K562 (cell line): ENCODE measurements at regions not wholly inside any gene's neighbourhood (a gene's known extent, or its start where the extent isn't known, plus 50 kb on each side); places are given as distances from the start of the nearest gene placed in this dataset.

Experiments
- ATAC-seq: fragments of 200-7000 bp; cut with Tn5 transposase; 3 replicates; pipeline ENCODE4 v1.9.1; 2020; ENCODE audit warnings: moderate library complexity
- BruUV-seq: library from RNA; stranded (reverse); fragments of 400-500 nt; replicated peaks from 2 replicates; lab custom pipeline; 2021; lab: Mats Ljungman, UMichigan
- CTCF ChIA-PET: fragments of 300-600 bp; formaldehyde crosslinking; extraction: SDS; loops from one replicate; lab custom pipeline; 2021; ENCODE audit warnings: low intra/inter-chr PET ratio; lab: Yijun Ruan, JAX
- POLR2A ChIA-PET: fragments of 300-600, 350-650 bp; sonication (Branson Sonifier 250); formaldehyde crosslinking; extraction: SDS; loops from one replicate; lab custom pipeline; 2021; ENCODE audit warnings: antibody characterized with exemption, inconsistent platforms; lab: Yijun Ruan, JAX
- DNase-seq, 4 experiments: peaks; one replicate each; pipeline versions ENCODE4 v3.0.0 to v3.0.0-alpha.2; 2011 to 2018; ENCODE audit warnings: low spot score in 3 of 4, mixed read lengths in 3 of 4; ENCODE audit errors: extremely low read depth in 1 of 4
- FAIRE-seq: peaks from 2 replicates; lab custom pipeline; 2011; peaks lifted over from hg19 to GRCh38; lab: Jason Lieb, UNC
- H2AFZ ChIP-seq: 2 replicates; pipeline ENCODE4 v1.6.0; 2011; ENCODE audit warnings: low read depth, low read length, control low read depth, inconsistent platforms
- H3K27ac ChIP-seq: fragments of 200-600 bp; 3 replicates; pipeline ENCODE4 v1.8.0; 2011; ENCODE audit warnings: low read depth, mild to moderate bottlenecking, control low read depth, inconsistent platforms, low read length, moderate library complexity, mixed read lengths; ENCODE audit errors: extremely low read depth
- H3K27me3 ChIP-seq, 2 experiments: fragments of 300-600 bp in 1 of 2; 2 replicates in 1 of 2; 3 replicates in 1 of 2; pipeline versions ENCODE4 v1.6.0 to v1.8.0; 2011; ENCODE audit warnings: inconsistent platforms in 2 of 2, low read length in 2 of 2, mild to moderate bottlenecking in 1 of 2, mixed read lengths in 1 of 2, moderate library complexity in 1 of 2; ENCODE audit not compliant: control insufficient read depth in 2 of 2, insufficient read depth in 2 of 2
- H3K36me3 ChIP-seq: fragments of 300-600 bp; 3 replicates; pipeline ENCODE4 v1.8.0; 2011; ENCODE audit warnings: mild to moderate bottlenecking, low read length, inconsistent platforms; ENCODE audit not compliant: control insufficient read depth, insufficient read depth
- H3K4me1 ChIP-seq, 2 experiments: fragments of 200-600 bp in 1 of 2; replicated peaks in 1 of 2; 2 replicates in 1 of 2; 3 replicates in 1 of 2; pipeline versions ENCODE4 v1.5.1 to v1.8.0; 2011; ENCODE audit warnings: inconsistent platforms in 2 of 2, low read length in 2 of 2, mild to moderate bottlenecking in 1 of 2, mixed read lengths in 1 of 2, moderate library complexity in 1 of 2; ENCODE audit not compliant: control insufficient read depth in 2 of 2, insufficient read depth in 2 of 2
- H3K4me2 ChIP-seq: 2 replicates; pipeline ENCODE4 v1.6.1; 2011; ENCODE audit warnings: low read length, control low read depth, inconsistent platforms, mixed read lengths; ENCODE audit not compliant: insufficient read depth
- H3K4me3 ChIP-seq: fragments of 200-600 bp; sonication (generic), shearing (Covaris generic); 2 replicates; pipeline ENCODE4 v1.5.1; 2016; ENCODE audit warnings: control low read depth, inconsistent platforms
- H3K79me2 ChIP-seq: fragments of 200-600 bp; 3 replicates; pipeline ENCODE4 v1.8.0; 2011; ENCODE audit warnings: low read length, inconsistent platforms; ENCODE audit not compliant: control insufficient read depth, insufficient read depth
- H3K9ac ChIP-seq, 2 experiments: 2 replicates each; pipeline versions ENCODE4 v1.6.0 to v1.6.1; 2011; ENCODE audit warnings: low read depth in 2 of 2, low read length in 2 of 2, control low read depth in 1 of 2, inconsistent platforms in 1 of 2, mild to moderate bottlenecking in 1 of 2, mixed read lengths in 1 of 2; ENCODE audit not compliant: insufficient read depth in 1 of 2
- H3K9me1 ChIP-seq: one replicate; pipeline ENCODE4 v1.6.0; 2011; ENCODE audit warnings: inconsistent platforms, mild to moderate bottlenecking, low read length, moderate library complexity; ENCODE audit not compliant: control insufficient read depth, insufficient read depth
- H3K9me3 ChIP-seq: replicated peaks from 2 replicates; pipeline ENCODE4 v1.5.1; 2011; ENCODE audit warnings: low read depth, low read length, inconsistent platforms; ENCODE audit not compliant: control insufficient read depth, insufficient read depth
- H4K20me1 ChIP-seq: replicated peaks from 2 replicates; pipeline ENCODE4 v1.6.1; 2011; ENCODE audit warnings: low read length, inconsistent platforms, mixed read lengths; ENCODE audit not compliant: control insufficient read depth, insufficient read depth
- ARID1B ChIP-seq: fragments of 450-650 bp; IDR thresholded peaks from 2 replicates; pipeline ENCODE4 v1.6.1; 2016; ENCODE audit warnings: antibody characterized with exemption, mild to moderate bottlenecking, inconsistent platforms
- BACH1 ChIP-seq: fragments of 200-800 bp; sonication (Bioruptor generic); IDR thresholded peaks from 2 replicates; pipeline ENCODE4 v1.6.1; 2016; ENCODE audit warnings: missing genetic modification characterization, missing compliant biosample characterization
- CBX2 ChIP-seq: fragments of 200-600 bp; sonication (generic); IDR thresholded peaks from one replicate; pipeline ENCODE4 v1.6.1; 2012; ENCODE audit warnings: mild to moderate bottlenecking, low read length, inconsistent platforms; ENCODE audit not compliant: insufficient read depth, poor library complexity, severe bottlenecking
- CBX5 ChIP-seq: IDR thresholded peaks from 2 replicates; pipeline ENCODE4 v1.6.1; 2014; ENCODE audit warnings: low read depth, borderline replicate concordance
- HMGN3 ChIP-seq: IDR thresholded peaks from 2 replicates; pipeline ENCODE4 v1.6.1; 2011; ENCODE audit warnings: borderline replicate concordance, low read depth, mild to moderate bottlenecking, mixed read lengths, low read length; ENCODE audit not compliant: insufficient read length; ENCODE audit errors: extremely low read depth
- MXI1 ChIP-seq: IDR thresholded peaks from 2 replicates; pipeline ENCODE4 v1.6.1; 2011; ENCODE audit warnings: low read depth, mild to moderate bottlenecking, improper control_type of control experiment, low read length
- SMARCC2 ChIP-seq: fragments of 450-650 bp; IDR thresholded peaks from 2 replicates; pipeline ENCODE4 v1.6.1; 2017; ENCODE audit warnings: antibody characterized with exemption, moderate library complexity, mild to moderate bottlenecking, low read depth
- XRCC3 ChIP-seq: fragments of 450-650 bp; IDR thresholded peaks from 2 replicates; pipeline ENCODE4 v1.6.1; 2017; ENCODE audit warnings: mild to moderate bottlenecking, moderate library complexity
- ZNF263 ChIP-seq: sonication (generic); formaldehyde crosslinking; IDR thresholded peaks from 2 replicates; pipeline ENCODE4 v1.8.0; 2022; ENCODE audit warnings: mild to moderate bottlenecking, missing genetic modification reagents, borderline replicate concordance
- WGBS: fragments of 100-300 bp; shearing (Covaris generic); methylation state at CpG from one replicate; pipeline ENCODE4 v1.1.6; 2016; ENCODE audit warnings: low coverage, mixed read lengths; ENCODE audit not compliant: insufficient coverage; ENCODE audit errors: missing lambda C conversion rate; 5-methylcytosine and 5-hydroxymethylcytosine counted together
- in situ Hi-C: fragments of 300-500 bp; cut with MboI; formaldehyde crosslinking; loops from 4 replicates; pipeline ENCODE4 v1.15.0; 2018; ENCODE audit warnings: inconsistent platforms, mixed read lengths
- intact Hi-C: fragments of 100-400 bp; cut with micrococcal nuclease; formaldehyde crosslinking; loops from 2 replicates; pipeline ENCODE4 v1.14.2; 2022
- TF ChIP-seq, protein P1 (sequence below): fragments of 250-450 bp; sonication (Bioruptor Pico); IDR thresholded peaks from 2 replicates; pipeline ENCODE4 v1.4.0; 2020; ENCODE audit warnings: mild to moderate bottlenecking, moderate library complexity
- TF ChIP-seq, protein P2 (sequence below): sonication (generic); formaldehyde crosslinking; IDR thresholded peaks from 2 replicates; pipeline ENCODE4 v1.8.0; 2023; ENCODE audit warnings: mild to moderate bottlenecking, missing genetic modification reagents

DNA sequence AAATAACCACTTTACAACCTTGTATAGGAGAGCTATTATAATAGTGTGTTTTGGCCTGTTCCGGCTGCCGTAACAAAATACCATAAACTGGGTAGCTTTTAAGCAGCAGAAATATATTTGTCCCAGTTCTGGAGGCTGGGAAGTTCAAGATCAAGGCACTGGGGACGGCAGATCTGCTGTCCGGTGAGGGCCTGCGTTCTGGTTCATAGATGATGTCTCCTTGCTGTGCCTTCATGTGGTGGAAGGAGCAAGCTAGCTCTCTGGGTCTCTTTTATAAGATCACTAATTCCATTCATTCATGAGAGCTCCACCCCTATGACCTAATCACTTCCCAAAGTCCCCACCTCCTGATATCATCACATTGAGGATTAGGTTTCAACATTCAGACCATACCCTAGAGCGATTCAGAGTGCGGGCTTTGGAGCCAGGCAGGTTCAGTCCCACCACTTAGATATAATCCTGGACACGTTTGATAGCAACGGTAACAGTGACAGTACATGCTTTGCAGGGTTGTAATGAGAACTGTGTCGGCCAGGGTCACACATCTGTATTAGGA lies 76.2 kb upstream of the ZFHX3 start (continued):
- no peak for TF ChIP-seq CBX2
- no peak for TF ChIP-seq XRCC3
- no peak for TF ChIP-seq ZNF263 (CRISPR knock-in tag)
- TF ChIP-seq ARID1B, result no peak

DNA sequence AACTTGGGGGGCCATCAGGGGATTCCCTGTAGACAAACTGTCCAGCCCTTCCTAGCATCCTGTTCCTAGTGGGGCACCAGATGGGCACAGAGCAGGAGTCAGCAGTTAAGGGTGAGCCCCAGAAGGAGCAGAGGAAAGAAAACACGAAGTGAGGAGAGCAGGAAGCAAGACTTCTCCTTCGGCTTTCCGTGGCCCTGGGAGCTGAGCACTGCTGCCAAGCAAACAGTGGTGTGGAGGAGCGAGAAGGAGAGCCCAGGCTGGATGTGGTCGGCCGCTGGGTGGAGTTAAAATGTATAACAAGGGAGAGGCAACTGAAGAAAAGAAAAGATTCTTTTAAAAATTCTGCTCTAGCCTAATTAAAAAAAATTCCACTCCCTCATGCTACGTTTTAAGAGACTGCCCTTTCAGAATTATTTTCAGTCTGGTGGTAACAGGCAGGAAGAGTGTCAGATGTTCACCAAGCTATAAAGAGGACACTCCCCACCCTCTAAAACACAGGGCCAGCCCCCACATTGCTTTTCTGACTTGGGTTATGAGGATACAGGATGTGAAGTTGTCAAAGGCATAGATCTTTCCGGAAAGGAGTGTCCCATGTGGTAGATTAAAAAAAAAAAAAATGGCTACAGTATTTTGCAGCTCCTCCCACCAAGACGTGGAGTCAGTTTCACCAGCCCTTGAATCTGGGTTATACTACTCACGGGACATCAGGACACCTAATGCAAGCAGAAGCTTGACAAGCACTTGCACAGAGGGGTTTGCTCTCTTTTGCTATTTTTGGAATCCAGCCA lies 74.9 kb upstream of the ZFHX3 start:
- BruUV-seq, result no TSS peak
- intact Hi-C loops (no loop called here), in situ Hi-C loops (no loop called here)
- no peak for ATAC-seq
- Histone ChIP-seq H3K9ac (no peak overlapping the region), H3K9me3 (no peaks in the 10 kb centered on the region), H3K4me3 (no peak overlapping the region), H3K27me3 (peaks cover 0 to 10% of the 10 kb centered on the region in 2 experiments; a peak in 2 of 5 replicates), H3K9me1 (no peaks in the 10 kb centered on the region), H3K4me1 (no peaks in the 10 kb centered on the region), H3K36me3 (no peaks in the 10 kb centered on the region), H3K4me2 (no peak overlapping the region), H2AFZ (no peak overlapping the region), H3K79me2 (no peaks in the 10 kb centered on the region), H3K27ac (no peak overlapping the region), H4K20me1 (no peaks in the 10 kb centered on the region)
- no peak for DNase-seq
- WGBS, result 0% methylated on average over 10 of the region's 10 CpGs
- CTCF ChIA-PET, result no interaction called here
- no peak for FAIRE-seq
- POLR2A ChIA-PET, result no interaction called here
- TF ChIP-seq, protein P1, sequence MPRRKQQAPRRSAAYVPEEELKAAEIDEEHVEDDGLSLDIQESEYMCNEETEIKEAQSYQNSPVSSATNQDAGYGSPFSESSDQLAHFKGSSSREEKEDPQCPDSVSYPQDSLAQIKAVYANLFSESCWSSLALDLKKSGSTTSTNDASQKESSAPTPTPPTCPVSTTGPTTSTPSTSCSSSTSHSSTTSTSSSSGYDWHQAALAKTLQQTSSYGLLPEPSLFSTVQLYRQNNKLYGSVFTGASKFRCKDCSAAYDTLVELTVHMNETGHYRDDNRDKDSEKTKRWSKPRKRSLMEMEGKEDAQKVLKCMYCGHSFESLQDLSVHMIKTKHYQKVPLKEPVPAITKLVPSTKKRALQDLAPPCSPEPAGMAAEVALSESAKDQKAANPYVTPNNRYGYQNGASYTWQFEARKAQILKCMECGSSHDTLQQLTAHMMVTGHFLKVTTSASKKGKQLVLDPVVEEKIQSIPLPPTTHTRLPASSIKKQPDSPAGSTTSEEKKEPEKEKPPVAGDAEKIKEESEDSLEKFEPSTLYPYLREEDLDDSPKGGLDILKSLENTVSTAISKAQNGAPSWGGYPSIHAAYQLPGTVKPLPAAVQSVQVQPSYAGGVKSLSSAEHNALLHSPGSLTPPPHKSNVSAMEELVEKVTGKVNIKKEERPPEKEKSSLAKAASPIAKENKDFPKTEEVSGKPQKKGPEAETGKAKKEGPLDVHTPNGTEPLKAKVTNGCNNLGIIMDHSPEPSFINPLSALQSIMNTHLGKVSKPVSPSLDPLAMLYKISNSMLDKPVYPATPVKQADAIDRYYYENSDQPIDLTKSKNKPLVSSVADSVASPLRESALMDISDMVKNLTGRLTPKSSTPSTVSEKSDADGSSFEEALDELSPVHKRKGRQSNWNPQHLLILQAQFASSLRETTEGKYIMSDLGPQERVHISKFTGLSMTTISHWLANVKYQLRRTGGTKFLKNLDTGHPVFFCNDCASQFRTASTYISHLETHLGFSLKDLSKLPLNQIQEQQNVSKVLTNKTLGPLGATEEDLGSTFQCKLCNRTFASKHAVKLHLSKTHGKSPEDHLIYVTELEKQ (CRISPR knock-in tag), result no peak
- TF ChIP-seq CBX5 (no peak), HMGN3 (no peak), SMARCC2 (no peak), MXI1 (no peak), BACH1 (tag) (no peak)
- TF ChIP-seq, protein P2, sequence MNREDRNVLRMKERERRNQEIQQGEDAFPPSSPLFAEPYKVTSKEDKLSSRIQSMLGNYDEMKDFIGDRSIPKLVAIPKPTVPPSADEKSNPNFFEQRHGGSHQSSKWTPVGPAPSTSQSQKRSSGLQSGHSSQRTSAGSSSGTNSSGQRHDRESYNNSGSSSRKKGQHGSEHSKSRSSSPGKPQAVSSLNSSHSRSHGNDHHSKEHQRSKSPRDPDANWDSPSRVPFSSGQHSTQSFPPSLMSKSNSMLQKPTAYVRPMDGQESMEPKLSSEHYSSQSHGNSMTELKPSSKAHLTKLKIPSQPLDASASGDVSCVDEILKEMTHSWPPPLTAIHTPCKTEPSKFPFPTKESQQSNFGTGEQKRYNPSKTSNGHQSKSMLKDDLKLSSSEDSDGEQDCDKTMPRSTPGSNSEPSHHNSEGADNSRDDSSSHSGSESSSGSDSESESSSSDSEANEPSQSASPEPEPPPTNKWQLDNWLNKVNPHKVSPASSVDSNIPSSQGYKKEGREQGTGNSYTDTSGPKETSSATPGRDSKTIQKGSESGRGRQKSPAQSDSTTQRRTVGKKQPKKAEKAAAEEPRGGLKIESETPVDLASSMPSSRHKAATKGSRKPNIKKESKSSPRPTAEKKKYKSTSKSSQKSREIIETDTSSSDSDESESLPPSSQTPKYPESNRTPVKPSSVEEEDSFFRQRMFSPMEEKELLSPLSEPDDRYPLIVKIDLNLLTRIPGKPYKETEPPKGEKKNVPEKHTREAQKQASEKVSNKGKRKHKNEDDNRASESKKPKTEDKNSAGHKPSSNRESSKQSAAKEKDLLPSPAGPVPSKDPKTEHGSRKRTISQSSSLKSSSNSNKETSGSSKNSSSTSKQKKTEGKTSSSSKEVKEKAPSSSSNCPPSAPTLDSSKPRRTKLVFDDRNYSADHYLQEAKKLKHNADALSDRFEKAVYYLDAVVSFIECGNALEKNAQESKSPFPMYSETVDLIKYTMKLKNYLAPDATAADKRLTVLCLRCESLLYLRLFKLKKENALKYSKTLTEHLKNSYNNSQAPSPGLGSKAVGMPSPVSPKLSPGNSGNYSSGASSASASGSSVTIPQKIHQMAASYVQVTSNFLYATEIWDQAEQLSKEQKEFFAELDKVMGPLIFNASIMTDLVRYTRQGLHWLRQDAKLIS, result no peak
